ENCODE measurements at regions not wholly inside any gene's neighbourhood (a gene's known extent, or its start where the extent isn't known, plus 50 kb on each side); places are given as distances from the start of the nearest gene placed in this dataset.

- H3K14ac ChIP-seq (replicated peaks; ENCODE audit: low read depth, low read length) = no peak overlapping the region
- ATAC-seq (ENCODE audit: low read depth) (no peak), DNase-seq (no peak)
- H2BK15ac ChIP-seq (ENCODE audit: low read depth, low read length) = no peak overlapping the region
- H3K79me1 ChIP-seq (ENCODE audit: low read depth in 1 of 2, low read length in 2 of 2) = no peaks in the 10 kb centered on the region
- no peak overlapping the region for H2BK5ac ChIP-seq (ENCODE audit: low read depth, low read length, poor library complexity, severe bottlenecking)
- no peak overlapping the region for H2BK120ac ChIP-seq (ENCODE audit: low read depth, low read length)
- H3K4ac ChIP-seq (ENCODE audit: low read depth, low read length) = no peak overlapping the region
- no peak overlapping the region for H3K18ac ChIP-seq (ENCODE audit: low read depth, low read length)
- H3K27ac ChIP-seq (ENCODE audit: insufficient read depth, low read length) = no peak overlapping the region
- H3K9ac ChIP-seq (ENCODE audit: low read depth, low read length) = no peak overlapping the region
- H3K4me3 ChIP-seq (ENCODE audit: insufficient read depth, low read depth, low read length) = no peak overlapping the region
- no peaks in the 10 kb centered on the region for H3K9me3 ChIP-seq (ENCODE audit: control insufficient read depth, insufficient read depth, low read length)
- H3K23ac ChIP-seq (ENCODE audit: low read depth, low read length) = no peak overlapping the region
- no CpG with 5 or more reads among the region's 2 CpGs for WGBS, 2 experiments (ENCODE audit: extremely low coverage in 2 of 2, insufficient read length in 1 of 2)
- no peaks in the 10 kb centered on the region for H3K4me1 ChIP-seq (ENCODE audit: control insufficient read depth, insufficient read depth, low read length)
- H4K20me1 ChIP-seq (ENCODE audit: insufficient read depth, low read length) = no peaks in the 10 kb centered on the region
- no peaks in the 10 kb centered on the region for H3K36me3 ChIP-seq (ENCODE audit: control insufficient read depth, insufficient read depth, low read length)
- no peak overlapping the region for H3K56ac ChIP-seq (ENCODE audit: extremely low read depth, insufficient read depth, low read length)
- no peak overlapping the region for H2AK5ac ChIP-seq (ENCODE audit: low read depth, low read length)
- no peak overlapping the region for H2AK9ac ChIP-seq (replicated peaks; ENCODE audit: low read depth, low read length, poor library complexity)
- no peak overlapping the region for H4K5ac ChIP-seq (ENCODE audit: low read depth, low read length)
- CTCF ChIA-PET = no interaction called here
- no peak overlapping the region for H3K4me2 ChIP-seq (ENCODE audit: low read depth, low read length)
- H2BK20ac ChIP-seq (ENCODE audit: low read depth, low read length) = no peak overlapping the region
- TF ChIP-seq MXI1 (IDR thresholded peaks at IDR 0.05; ENCODE audit: borderline replicate concordance, low read depth, low read length) (no peak), RFX5 (IDR thresholded peaks at IDR 0.05; ENCODE audit: low read depth, low read length) (no peak), NFE2L2 (IDR thresholded peaks at IDR 0.05; ENCODE audit: low read depth, low read length) (no peak), ELK1 (IDR thresholded peaks at IDR 0.05; ENCODE audit: borderline replicate concordance, low read depth, low read length) (no peak), MAFK (IDR thresholded peaks at IDR 0.05; ENCODE audit: low read depth, low read length) (no peak), CHD1 (IDR thresholded peaks at IDR 0.05; ENCODE audit: low read depth, low read length) (no peak), RAD21 (IDR thresholded peaks at IDR 0.05; ENCODE audit: low read length) (no peak), CEBPB (IDR thresholded peaks at IDR 0.05; ENCODE audit: low read depth, low read length) (no peak), MAZ (IDR thresholded peaks at IDR 0.05; ENCODE audit: borderline replicate concordance, low read depth, low read length) (no peak), BHLHE40 (IDR thresholded peaks at IDR 0.05; ENCODE audit: low read depth, low read length) (no peak), FOS (IDR thresholded peaks at IDR 0.05; ENCODE audit: low read depth, low read length) (no peak), SMC3 (IDR thresholded peaks at IDR 0.05; ENCODE audit: low read depth, low read length) (no peak), RCOR1 (IDR thresholded peaks at IDR 0.05; ENCODE audit: insufficient replicate concordance, low read length) (no peak), CTCF (conservative IDR thresholded peaks at IDR 0.05; ENCODE audit: low read depth, low read length) (no peak), USF2 (IDR thresholded peaks at IDR 0.05; ENCODE audit: low read depth, low read length) (no peak), POLR2A (IDR thresholded peaks at IDR 0.05; ENCODE audit: low read depth, low read length) (no peak)
- H3K9me1 ChIP-seq (ENCODE audit: insufficient read depth, low read length) = no peaks in the 10 kb centered on the region
- intact Hi-C loops (cut with micrococcal nuclease) = no loop called here
- no TSS peak for BruUV-seq (replicated peaks)
- POLR2A ChIA-PET (ENCODE audit: unreplicated experiment) = no interaction called here
- no peak overlapping the region for H4K8ac ChIP-seq (ENCODE audit: low read depth in 2 of 2, low read length in 2 of 2)
- H2AFZ ChIP-seq (replicated peaks; ENCODE audit: low read length, poor library complexity) = no peak overlapping the region
- dilution Hi-C loops (cut with HindIII; ENCODE audit: low sequenced_read_pairs, unreplicated experiment) = no loop called here
- no peak overlapping the region for H4K91ac ChIP-seq (ENCODE audit: insufficient read depth, low read depth, low read length)
- in situ Hi-C loops (cut with MboI; ENCODE audit: low sequenced_read_pairs) = no loop called here
- no peaks in the 10 kb centered on the region for H3K27me3 ChIP-seq (ENCODE audit: control insufficient read depth, insufficient read depth, low read length)
Observed at GRCh38 chr1:18568489-18568888, 62.2 kb upstream of the PAX7 start.
